ENCODE measurements at regions not wholly inside any gene's neighbourhood (a gene's known extent, or its start where the extent isn't known, plus 50 kb on each side); places are given as distances from the start of the nearest gene placed in this dataset.

DNA sequence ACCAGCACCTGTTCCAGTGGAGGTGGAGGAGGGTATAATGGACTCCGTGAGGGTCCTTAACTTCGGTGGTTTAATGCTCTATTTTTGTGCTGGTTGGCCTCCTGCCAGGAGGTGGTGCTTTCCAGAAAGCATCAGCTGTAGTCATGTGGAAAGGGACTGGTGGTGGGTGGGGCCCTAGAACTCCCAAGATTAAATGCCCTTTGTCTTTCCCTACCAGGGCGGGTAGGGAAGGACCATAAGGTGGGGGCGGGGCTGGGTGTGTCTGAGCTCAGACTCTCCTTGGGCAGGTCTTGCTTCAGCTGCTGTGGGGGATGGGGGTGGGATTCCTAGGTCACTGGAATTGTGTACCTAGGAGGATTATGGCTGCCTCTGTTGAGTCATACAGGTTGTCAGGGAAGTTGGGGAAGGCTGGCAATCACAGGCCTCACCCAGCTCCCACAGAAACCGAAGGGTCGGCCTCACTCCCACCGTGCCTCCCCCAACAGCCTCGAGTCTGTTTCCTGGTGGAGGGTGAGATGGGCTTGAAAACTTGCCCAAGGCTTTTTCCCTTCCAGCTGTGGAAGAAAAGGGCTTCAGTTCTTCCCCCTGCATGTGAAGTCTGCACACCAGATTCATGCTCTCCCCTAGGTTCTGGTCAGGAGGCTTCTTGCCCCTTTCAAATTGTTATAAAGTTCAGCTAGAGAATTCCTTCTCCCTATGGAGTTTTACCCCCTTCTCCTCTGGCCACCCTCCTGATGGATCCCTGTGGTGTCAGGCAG is 60.3 kb upstream of the CLDN10 start:
- TF ChIP-seq CTCF (IDR thresholded peaks at IDR 0.05) (no peak), USF2 (IDR thresholded peaks at IDR 0.05) (no peak), RFX5 (IDR thresholded peaks at IDR 0.05) (peak; percentile 66; the same call in 1 of the 2 replicates), POLR2A (IDR thresholded peaks at IDR 0.05; ENCODE audit: low read length) (no peak), SREBF2 (IDR thresholded peaks at IDR 0.05) (no peak), FOSB (CRISPR knock-in tag; IDR thresholded peaks at IDR 0.05) (no peak)
- TF ChIP-seq, protein P1, sequence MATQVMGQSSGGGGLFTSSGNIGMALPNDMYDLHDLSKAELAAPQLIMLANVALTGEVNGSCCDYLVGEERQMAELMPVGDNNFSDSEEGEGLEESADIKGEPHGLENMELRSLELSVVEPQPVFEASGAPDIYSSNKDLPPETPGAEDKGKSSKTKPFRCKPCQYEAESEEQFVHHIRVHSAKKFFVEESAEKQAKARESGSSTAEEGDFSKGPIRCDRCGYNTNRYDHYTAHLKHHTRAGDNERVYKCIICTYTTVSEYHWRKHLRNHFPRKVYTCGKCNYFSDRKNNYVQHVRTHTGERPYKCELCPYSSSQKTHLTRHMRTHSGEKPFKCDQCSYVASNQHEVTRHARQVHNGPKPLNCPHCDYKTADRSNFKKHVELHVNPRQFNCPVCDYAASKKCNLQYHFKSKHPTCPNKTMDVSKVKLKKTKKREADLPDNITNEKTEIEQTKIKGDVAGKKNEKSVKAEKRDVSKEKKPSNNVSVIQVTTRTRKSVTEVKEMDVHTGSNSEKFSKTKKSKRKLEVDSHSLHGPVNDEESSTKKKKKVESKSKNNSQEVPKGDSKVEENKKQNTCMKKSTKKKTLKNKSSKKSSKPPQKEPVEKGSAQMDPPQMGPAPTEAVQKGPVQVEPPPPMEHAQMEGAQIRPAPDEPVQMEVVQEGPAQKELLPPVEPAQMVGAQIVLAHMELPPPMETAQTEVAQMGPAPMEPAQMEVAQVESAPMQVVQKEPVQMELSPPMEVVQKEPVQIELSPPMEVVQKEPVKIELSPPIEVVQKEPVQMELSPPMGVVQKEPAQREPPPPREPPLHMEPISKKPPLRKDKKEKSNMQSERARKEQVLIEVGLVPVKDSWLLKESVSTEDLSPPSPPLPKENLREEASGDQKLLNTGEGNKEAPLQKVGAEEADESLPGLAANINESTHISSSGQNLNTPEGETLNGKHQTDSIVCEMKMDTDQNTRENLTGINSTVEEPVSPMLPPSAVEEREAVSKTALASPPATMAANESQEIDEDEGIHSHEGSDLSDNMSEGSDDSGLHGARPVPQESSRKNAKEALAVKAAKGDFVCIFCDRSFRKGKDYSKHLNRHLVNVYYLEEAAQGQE (IDR thresholded peaks at IDR 0.05) = no peak
- TF ChIP-seq, protein P2, sequence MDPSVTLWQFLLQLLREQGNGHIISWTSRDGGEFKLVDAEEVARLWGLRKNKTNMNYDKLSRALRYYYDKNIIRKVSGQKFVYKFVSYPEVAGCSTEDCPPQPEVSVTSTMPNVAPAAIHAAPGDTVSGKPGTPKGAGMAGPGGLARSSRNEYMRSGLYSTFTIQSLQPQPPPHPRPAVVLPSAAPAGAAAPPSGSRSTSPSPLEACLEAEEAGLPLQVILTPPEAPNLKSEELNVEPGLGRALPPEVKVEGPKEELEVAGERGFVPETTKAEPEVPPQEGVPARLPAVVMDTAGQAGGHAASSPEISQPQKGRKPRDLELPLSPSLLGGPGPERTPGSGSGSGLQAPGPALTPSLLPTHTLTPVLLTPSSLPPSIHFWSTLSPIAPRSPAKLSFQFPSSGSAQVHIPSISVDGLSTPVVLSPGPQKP (IDR thresholded peaks at IDR 0.05; ENCODE audit: low read depth, low read length) = no peak

Data from A549 (cell line).